Right ventricle myocardium superior (tissue), 1 donor: ENCODE measurements at regions not wholly inside any gene's neighbourhood (a gene's known extent, or its start where the extent isn't known, plus 50 kb on each side); places are given as distances from the start of the nearest gene placed in this dataset.
"Not testable (repeated sequence)": the region's sequence is repeated elsewhere in the genome, so short reads cannot be mapped to it uniquely, and the experiment has no call there.

Experiments
- ATAC-seq: fragments of 200-7000 bp; cut with Tn5 transposase; one replicate; pipeline ENCODE4 v1.9.1; 2020; ENCODE audit warnings: mild to moderate bottlenecking; ENCODE audit not compliant: poor library complexity
- DNase-seq: peaks from one replicate; pipeline ENCODE4 v3.0.0-alpha.2; 2020
- intact Hi-C: fragments of 100-400 bp; cut with DNase I; formaldehyde crosslinking; loops from one replicate; pipeline ENCODE4 v1.11.2; 2022
- donor health status: DM: no; HTN: yes; CAD: no; lungs with severe emphysema.

GRCh38 chr7:91771921-91772815, 108.3 kb downstream of the MTERF1 start:
- intact Hi-C loops = no loop called here
- ATAC-seq (peak; percentile 87), DNase-seq (no peak)

GRCh38 chr7:91776171-91776570, 104.3 kb downstream of the MTERF1 start:
- no peak for ATAC-seq
- intact Hi-C loops = no loop called here
- DNase-seq = no peak

DNA sequence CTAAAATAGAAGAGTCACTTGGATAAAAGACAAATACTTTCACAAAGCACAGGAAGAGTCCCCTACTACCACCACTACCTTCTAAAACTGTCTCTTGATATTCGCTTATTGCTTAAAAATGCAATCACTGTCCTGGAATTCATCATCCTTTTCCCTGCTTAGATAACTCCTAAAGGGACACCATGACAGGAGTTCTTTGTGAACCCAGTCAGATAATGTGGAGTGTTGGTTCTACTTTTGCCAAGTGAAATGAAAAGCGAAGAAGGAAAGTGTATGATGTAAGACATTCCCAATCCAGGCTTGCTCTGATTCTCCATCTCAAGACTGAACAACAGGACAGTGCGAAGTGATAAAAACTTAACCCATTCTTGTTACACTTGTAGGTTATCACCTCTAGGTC, 103.0 kb downstream of the MTERF1 start:
- intact Hi-C loops = no loop called here
- ATAC-seq (peak; percentile 57), DNase-seq (no peak)

DNA sequence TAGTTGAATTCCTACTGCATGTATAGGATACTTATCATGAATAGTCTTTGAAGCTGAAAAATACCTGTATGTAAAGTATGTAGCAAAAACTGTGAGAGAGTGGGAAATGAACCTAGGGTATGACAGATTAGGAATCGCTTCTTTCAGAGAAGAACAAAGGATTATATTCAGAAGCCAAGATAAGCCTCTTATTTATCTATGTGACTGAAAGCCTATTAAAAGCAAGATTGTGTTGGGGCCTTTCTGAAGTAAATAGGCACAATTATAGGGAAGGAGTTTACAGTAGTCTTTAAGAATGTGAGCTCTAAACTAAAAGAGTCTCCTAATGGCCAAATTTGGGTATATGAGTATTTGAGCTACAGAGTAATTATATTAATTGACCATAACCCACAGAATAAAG, 102.1 kb downstream of the MTERF1 start:
- intact Hi-C loops = no loop called here
- no peak for ATAC-seq
- no peak for DNase-seq

GRCh38 chr7:91780521-91780920, 100.0 kb downstream of the MTERF1 start:
- intact Hi-C loops = loop anchor here (5.0 kb wide), 1 partner anchor 693 kb away; no protein-coding TSS in a partner anchor
- DNase-seq (no peak), ATAC-seq (no peak)

DNA sequence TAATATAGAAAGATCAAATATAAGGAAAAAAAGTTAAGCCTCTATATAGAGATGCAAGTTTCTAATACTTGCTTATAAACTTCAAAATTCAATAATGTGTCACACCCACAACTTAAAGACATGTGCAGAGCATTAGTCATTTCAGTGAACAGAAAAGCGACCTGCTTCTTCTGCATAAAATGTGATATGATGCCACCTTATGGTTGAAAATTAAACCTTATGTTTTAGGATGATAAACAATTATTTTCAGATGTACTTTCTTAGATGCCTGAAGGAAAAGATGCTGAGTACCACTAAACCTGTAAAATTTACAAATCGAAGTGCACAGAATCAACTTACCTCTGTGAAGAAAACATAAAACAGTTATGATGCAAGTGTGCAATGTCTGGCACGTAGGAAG, 96.0 kb downstream of the MTERF1 start:
- ATAC-seq (peak; percentile 64), DNase-seq (no peak)
- intact Hi-C loops = loop anchor here (5.0 kb wide), 1 partner anchor 697 kb away; no protein-coding TSS in a partner anchor

GRCh38 chr7:91787931-91788330, 92.6 kb downstream of the MTERF1 start:
- no peak for DNase-seq
- ATAC-seq = no peak
- intact Hi-C loops = no loop called here

GRCh38 chr7:91789086-91789485, 91.4 kb downstream of the MTERF1 start:
- DNase-seq = no peak
- ATAC-seq = no peak
- intact Hi-C loops = no loop called here

GRCh38 chr7:91789558-91789957, 90.9 kb downstream of the MTERF1 start:
- intact Hi-C loops = no loop called here
- no peak for DNase-seq
- no peak for ATAC-seq

GRCh38 chr7:91790646-91791045, 89.9 kb downstream of the MTERF1 start:
- intact Hi-C loops, ATAC-seq, DNase-seq: not testable (repeated sequence)

GRCh38 chr7:91796122-91796521, 84.4 kb downstream of the MTERF1 start:
- DNase-seq (no peak), ATAC-seq (no peak)
- intact Hi-C loops = no loop called here

DNA sequence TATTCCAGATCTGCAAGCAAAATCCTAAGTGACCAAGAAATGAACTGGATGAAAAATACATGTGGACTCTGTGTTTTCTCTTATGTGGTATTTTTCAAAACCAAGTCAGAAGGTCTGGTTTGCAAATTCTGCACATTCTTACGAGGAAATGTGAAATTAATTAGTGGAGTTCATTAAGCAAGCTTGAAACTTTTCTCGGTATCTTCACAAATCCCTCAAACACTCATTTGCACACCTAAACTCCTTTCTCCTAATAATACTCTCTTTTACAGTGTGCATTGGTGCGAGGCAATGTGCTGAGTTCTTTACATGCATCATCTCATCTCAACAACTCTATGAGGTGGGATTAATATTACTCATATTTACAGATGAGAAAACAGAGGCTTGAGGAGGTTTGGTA, 82.1 kb downstream of the MTERF1 start:
- no peak for ATAC-seq
- intact Hi-C loops = no loop called here
- no peak for DNase-seq

DNA sequence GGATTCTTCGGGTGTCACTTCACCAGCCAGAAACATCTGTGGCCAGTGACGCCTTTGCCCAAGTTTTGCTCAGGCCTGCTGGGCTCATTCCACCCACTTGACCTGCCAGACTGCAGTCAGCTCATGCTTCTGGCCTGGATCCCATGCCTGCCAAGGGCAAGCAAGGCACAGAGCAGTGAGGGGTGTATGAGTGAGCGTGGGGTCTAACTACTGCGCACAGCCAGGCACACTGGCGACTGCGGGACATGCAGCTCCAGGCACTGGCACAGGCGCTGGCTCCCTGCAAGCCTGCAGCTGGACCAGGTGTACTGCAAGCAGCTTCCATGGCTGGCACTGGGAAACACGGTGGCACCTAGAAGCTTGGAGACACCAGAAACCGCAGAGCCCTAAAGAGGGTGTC, 80.1 kb downstream of the MTERF1 start:
- intact Hi-C loops = no loop called here
- DNase-seq = peak; percentile 51
- ATAC-seq = peak; percentile 89

DNA sequence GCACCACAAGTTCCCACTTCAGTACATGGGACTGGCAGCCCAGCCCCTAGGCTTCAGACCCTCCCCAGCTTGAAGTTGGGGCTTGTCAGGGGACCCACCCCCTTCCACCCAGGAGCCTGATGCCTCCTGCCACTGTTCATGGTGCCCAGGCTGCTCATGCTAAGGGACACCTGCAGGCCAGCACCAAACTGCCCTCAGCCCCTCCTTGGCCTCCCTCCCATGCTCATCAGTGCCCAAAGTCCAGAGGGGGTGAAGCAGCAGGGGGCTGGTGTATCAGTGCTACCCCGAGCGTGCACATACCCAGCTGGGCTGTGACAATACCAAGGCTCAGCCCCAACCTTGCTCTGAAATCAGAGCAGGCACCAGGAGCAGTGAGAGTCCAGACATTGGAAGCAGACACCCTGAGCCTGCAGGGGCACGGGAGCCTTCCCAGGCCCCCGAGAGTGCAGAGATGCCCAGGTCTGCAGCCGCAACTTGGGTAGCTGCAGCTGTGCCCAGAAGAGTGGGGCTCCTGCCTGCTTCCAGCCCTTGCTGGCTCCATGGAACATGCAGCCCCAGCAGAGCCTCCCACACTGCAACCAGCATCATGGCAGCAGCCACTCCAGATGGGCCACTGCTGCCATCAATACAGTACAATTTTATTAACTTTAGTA, 79.0 kb downstream of the MTERF1 start:
- no peak for ATAC-seq
- intact Hi-C loops = no loop called here
- no peak for DNase-seq

DNA sequence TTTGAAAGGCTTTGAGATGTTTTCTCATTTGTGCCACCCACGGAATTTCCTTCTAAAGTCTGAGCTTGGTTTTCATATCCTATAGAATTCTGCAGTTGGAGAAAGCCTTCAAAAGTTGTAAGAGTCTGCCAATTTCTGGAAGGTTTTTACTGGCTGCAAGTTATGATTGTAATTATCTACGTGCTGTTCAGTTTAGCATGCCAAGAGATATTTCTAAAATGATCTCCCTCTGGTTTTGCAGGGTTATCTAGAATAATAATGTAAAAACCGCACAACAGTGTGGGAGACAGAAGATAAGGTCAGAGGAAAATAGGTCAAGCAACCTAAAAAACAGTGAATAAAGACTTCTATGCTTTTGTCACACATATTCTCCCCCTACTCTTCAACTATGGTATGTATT, 69.3 kb downstream of the MTERF1 start:
- intact Hi-C loops = no loop called here
- ATAC-seq = no peak
- DNase-seq = no peak

GRCh38 chr7:91811641-91812040, 68.9 kb downstream of the MTERF1 start:
- intact Hi-C loops = no loop called here

GRCh38 chr7:91812388-91812787, 68.1 kb downstream of the MTERF1 start:
- ATAC-seq (peak; percentile 62), DNase-seq (no peak)
- intact Hi-C loops = no loop called here

More at GRCh38 chr7:91811641-91812040, 68.9 kb downstream of the MTERF1 start:
- no peak for DNase-seq
- ATAC-seq = no peak

GRCh38 chr7:91814189-91814588, 66.3 kb downstream of the MTERF1 start:
- DNase-seq (no peak), ATAC-seq (no peak)
- intact Hi-C loops = no loop called here
